K562 (cell line): ENCODE measurements at regions not wholly inside any gene's neighbourhood (a gene's known extent, or its start where the extent isn't known, plus 50 kb on each side); places are given as distances from the start of the nearest gene placed in this dataset.

Experiments
- GATAD2B ChIP-seq: fragments of 450-650 bp; IDR thresholded peaks from 2 replicates; pipeline ENCODE4 v1.6.1; 2017; ENCODE audit warnings: mild to moderate bottlenecking, borderline replicate concordance
- MAFK ChIP-seq: IDR thresholded peaks from 2 replicates; pipeline ENCODE4 v1.6.1; 2011; ENCODE audit warnings: low read length, improper control_type of control experiment
- RCOR1 ChIP-seq, 2 experiments: IDR thresholded peaks; 2 replicates each; pipeline ENCODE4 v1.6.1; 2012; ENCODE audit warnings: low read depth in 2 of 2, low read length in 2 of 2, borderline replicate concordance in 1 of 2, improper control_type of control experiment in 1 of 2
- TARDBP ChIP-seq: fragments of 450-650 bp; IDR thresholded peaks from 2 replicates; pipeline ENCODE4 v1.6.1; 2016
- ZNF24 ChIP-seq: fragments of 450-650 bp; IDR thresholded peaks from 2 replicates; pipeline ENCODE4 v1.6.1; 2016
- ZNF551 ChIP-seq: fragments of 250-450 bp; sonication (Bioruptor Pico); IDR thresholded peaks from 2 replicates; pipeline ENCODE4 v1.5.0; 2021; ENCODE audit warnings: mild to moderate bottlenecking, moderate library complexity
- TF ChIP-seq, protein P1 (sequence below): sonication (generic); formaldehyde crosslinking; IDR thresholded peaks from 2 replicates; pipeline ENCODE4 v1.9.0; 2022; ENCODE audit warnings: mild to moderate bottlenecking, missing genetic modification reagents

DNA sequence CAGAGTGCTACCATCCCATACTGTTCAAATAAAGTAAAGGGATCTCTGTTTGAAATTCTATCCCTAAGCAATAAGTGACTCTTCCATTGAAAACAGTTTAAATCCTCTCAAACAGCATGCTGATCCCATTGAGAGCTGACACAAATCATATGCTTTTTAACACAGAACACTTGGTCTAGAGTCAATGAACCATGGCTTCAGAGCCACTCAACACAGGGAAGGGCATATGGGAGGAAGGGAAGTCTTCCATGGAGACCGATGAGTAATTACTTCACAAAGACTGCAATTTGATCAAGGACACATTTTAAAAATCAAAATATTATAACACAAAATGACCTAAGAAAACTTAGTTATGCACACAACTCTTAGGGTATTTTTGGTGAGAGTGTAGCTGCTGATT is 1073.0 kb upstream of the MAP3K7 start:
- TF ChIP-seq ZNF24 = no peak
- no peak for TF ChIP-seq MAFK
- TF ChIP-seq RCOR1 (IDR thresholded peaks at IDR 0.05; ENCODE audit: borderline replicate concordance in 1 of 2, low read depth in 2 of 2, low read length in 2 of 2) = no peak
- TF ChIP-seq, protein P1, sequence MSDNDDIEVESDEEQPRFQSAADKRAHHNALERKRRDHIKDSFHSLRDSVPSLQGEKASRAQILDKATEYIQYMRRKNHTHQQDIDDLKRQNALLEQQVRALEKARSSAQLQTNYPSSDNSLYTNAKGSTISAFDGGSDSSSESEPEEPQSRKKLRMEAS (CRISPR knock-in tag) = no peak
- no peak for TF ChIP-seq ZNF551 (CRISPR knock-in tag)
- TF ChIP-seq TARDBP = no peak
- TF ChIP-seq GATAD2B = no peak
